Activated B cell treated with CpG ODN at 0.5 μM for 24 hours (primary cell): ENCODE measurements at regions not wholly inside any gene's neighbourhood (a gene's known extent, or its start where the extent isn't known, plus 50 kb on each side); places are given as distances from the start of the nearest gene placed in this dataset.

Experiments
- ATAC-seq: fragments of 200-7000 bp; cut with Tn5 transposase; one replicate; pipeline ENCODE4 v1.10.0; 2021; ENCODE audit warnings: low read depth, mild to moderate bottlenecking, moderate library complexity
- CTCF ChIA-PET: fragments of 350-600 bp; sonication (Branson Sonifier 250); formaldehyde crosslinking; loops from one replicate; lab custom pipeline; 2021; ENCODE audit warnings: antibody characterized with exemption; lab: Charles Lee
- POLR2A ChIA-PET: fragments of 350-600 bp; sonication (Branson Sonifier 250); formaldehyde crosslinking; loops from one replicate; lab custom pipeline; 2021; ENCODE audit warnings: antibody characterized with exemption; lab: Charles Lee
- DNase-seq: peaks from one replicate; pipeline ENCODE4 v3.0.0; 2022
- H3K27ac Mint-ChIP-seq: one replicate; pipeline ENCODE4 v1.8.0; 2020; ENCODE audit warnings: mixed read lengths
- H3K27me3 Mint-ChIP-seq: one replicate; pipeline ENCODE4 v1.8.0; 2021; ENCODE audit warnings: mixed read lengths
- H3K36me3 Mint-ChIP-seq: one replicate; pipeline ENCODE4 v1.8.0; 2021; ENCODE audit warnings: low read depth, mixed read lengths
- H3K4me1 Mint-ChIP-seq: one replicate; pipeline ENCODE4 v1.8.0; 2021; ENCODE audit warnings: mixed read lengths
- H3K4me3 Mint-ChIP-seq: one replicate; pipeline ENCODE4 v1.8.0; 2020; ENCODE audit warnings: mild to moderate bottlenecking, mixed read lengths
- H3K9me3 Mint-ChIP-seq: one replicate; pipeline ENCODE4 v1.8.0; 2020; ENCODE audit warnings: mixed read lengths
- intact Hi-C: fragments of 100-400 bp; cut with micrococcal nuclease; formaldehyde crosslinking; loops from one replicate; pipeline ENCODE4 v1.15.1; 2024
- TF ChIP-seq, protein P1 (sequence below): fragments of 200-600 bp; IDR thresholded peaks from one replicate; pipeline ENCODE4 v1.8.0; 2022; ENCODE audit warnings: antibody characterized with exemption, mild to moderate bottlenecking

DNA sequence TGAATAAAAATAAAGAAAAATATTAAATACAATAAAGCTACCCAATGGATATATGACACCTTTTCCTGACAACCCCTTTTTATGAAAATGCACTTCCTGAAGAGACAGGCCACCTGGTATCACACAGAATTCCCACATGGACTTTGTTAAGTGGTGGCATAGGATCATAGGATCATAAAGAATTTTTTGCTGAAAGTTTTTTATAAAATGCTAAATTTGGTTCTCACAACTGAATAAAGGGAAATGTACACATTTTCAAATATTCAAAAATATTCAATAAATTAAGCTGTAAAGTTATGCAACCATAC, 102.5 kb upstream of the ROBO1 start:
- POLR2A ChIA-PET = no interaction called here
- intact Hi-C loops = no loop called here
- DNase-seq = no peak
- Mint-ChIP-seq H3K4me1 (no peaks in the 10 kb centered on the region), H3K9me3 (peaks cover 2% of the 10 kb centered on the region), H3K4me3 (no peak overlapping the region), H3K27me3 (no peaks in the 10 kb centered on the region), H3K36me3 (no peaks in the 10 kb centered on the region), H3K27ac (no peak overlapping the region)
- ATAC-seq = no peak
- TF ChIP-seq, protein P1, sequence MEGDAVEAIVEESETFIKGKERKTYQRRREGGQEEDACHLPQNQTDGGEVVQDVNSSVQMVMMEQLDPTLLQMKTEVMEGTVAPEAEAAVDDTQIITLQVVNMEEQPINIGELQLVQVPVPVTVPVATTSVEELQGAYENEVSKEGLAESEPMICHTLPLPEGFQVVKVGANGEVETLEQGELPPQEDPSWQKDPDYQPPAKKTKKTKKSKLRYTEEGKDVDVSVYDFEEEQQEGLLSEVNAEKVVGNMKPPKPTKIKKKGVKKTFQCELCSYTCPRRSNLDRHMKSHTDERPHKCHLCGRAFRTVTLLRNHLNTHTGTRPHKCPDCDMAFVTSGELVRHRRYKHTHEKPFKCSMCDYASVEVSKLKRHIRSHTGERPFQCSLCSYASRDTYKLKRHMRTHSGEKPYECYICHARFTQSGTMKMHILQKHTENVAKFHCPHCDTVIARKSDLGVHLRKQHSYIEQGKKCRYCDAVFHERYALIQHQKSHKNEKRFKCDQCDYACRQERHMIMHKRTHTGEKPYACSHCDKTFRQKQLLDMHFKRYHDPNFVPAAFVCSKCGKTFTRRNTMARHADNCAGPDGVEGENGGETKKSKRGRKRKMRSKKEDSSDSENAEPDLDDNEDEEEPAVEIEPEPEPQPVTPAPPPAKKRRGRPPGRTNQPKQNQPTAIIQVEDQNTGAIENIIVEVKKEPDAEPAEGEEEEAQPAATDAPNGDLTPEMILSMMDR = no peak
- CTCF ChIA-PET = no interaction called here

DNA sequence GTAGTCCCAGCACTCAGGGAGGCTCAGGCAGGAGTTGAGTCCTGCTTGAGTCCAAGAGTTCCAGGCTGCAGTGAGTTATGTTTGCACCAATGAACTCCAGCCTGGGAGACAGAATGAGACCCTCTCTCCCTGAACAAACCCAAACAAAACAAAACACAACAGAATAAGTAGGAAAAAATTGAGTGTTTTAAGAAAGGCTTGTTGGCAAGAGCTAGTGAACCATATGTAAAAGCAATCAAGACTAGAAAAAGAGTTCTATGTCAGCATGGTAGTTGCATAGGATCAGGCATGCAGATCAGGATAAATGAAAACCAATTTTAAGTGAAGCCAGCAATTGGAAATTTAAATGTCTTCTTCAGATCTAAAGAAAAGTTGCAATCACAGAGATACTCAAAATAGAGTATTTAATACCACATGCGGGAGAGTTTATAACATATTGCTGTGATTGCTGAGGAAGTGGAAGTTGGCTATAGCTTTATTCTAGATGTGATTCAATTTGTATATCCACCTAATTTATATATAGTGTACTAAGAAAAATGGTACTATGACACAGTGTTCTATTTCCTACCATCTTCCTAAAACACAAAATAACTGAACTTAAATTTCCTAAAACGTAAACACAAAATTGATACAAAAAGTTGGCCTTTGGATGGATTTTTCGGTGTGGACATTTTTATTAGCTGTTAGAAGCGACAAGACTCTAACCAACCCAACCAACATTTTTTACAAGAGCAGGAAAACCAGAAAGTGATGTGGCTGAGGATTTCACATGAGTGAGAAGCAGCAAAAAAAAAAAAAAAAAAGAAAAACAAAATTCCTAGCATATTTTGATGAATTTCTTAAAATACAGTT, 101.9 kb upstream of the ROBO1 start:
- CTCF ChIA-PET = no interaction called here
- no peak for DNase-seq
- TF ChIP-seq, protein P1 = no peak
- Mint-ChIP-seq H3K9me3 (peaks cover 2% of the 10 kb centered on the region), H3K4me3 (no peak overlapping the region), H3K27ac (no peak overlapping the region), H3K4me1 (no peaks in the 10 kb centered on the region), H3K27me3 (no peaks in the 10 kb centered on the region), H3K36me3 (no peaks in the 10 kb centered on the region)
- POLR2A ChIA-PET = no interaction called here
- intact Hi-C loops = no loop called here
- no peak for ATAC-seq

DNA sequence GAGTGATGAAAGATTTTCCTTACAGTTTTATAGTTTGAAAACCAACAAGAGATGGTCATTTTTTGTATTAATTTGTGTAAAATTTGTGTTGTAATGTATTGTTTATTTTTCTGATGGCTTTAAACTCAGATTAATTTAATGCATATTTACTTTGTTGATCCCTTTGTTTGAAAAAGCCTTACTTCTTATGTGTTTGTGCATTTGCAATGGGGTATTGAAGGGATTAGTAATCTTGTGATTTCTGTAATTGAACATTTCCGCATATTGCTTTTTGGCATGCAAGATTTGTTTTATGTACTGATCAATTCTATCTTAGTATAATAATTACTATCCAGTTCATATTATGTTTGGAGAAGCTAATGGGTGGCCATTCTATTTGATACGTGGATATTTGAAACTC, 98.4 kb upstream of the ROBO1 start:
- ATAC-seq (no peak), DNase-seq (no peak)
- TF ChIP-seq, protein P1 = no peak
- H3K4me1 Mint-ChIP-seq = no peaks in the 10 kb centered on the region
- ChIA-PET CTCF (no interaction called here), POLR2A (no interaction called here)
- H3K27ac Mint-ChIP-seq = no peak overlapping the region
- intact Hi-C loops = no loop called here
- H3K4me3 Mint-ChIP-seq = no peak overlapping the region
- H3K9me3 Mint-ChIP-seq = no peaks in the 10 kb centered on the region
- no peaks in the 10 kb centered on the region for H3K27me3 Mint-ChIP-seq
- no peaks in the 10 kb centered on the region for H3K36me3 Mint-ChIP-seq

DNA sequence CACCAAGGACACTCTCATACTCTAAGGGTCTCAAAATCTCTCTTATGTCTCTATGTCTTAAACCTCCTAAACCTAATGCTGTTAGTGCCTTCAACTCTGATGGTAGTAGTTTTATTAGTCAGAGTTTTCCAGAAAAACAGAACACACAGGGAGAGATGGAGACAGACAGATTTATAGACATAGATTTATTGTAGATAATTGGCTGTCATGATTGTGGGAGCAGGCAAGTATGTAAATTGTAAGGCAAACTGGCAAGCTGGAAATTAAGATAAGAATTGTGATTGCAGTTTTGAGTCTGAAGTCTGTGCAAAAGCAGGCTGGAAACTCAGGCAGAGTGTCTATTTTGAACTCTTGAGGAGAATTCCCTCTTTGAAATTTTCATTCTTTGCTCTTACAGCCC, 96.3 kb upstream of the ROBO1 start:
- no peaks in the 10 kb centered on the region for H3K27me3 Mint-ChIP-seq
- TF ChIP-seq, protein P1 = no peak
- CTCF ChIA-PET = no interaction called here
- DNase-seq (no peak), ATAC-seq (no peak)
- H3K9me3 Mint-ChIP-seq = no peaks in the 10 kb centered on the region
- no peaks in the 10 kb centered on the region for H3K36me3 Mint-ChIP-seq
- POLR2A ChIA-PET = no interaction called here
- intact Hi-C loops = no loop called here
- no peak overlapping the region for H3K27ac Mint-ChIP-seq
- H3K4me3 Mint-ChIP-seq = no peak overlapping the region
- H3K4me1 Mint-ChIP-seq = no peaks in the 10 kb centered on the region

DNA sequence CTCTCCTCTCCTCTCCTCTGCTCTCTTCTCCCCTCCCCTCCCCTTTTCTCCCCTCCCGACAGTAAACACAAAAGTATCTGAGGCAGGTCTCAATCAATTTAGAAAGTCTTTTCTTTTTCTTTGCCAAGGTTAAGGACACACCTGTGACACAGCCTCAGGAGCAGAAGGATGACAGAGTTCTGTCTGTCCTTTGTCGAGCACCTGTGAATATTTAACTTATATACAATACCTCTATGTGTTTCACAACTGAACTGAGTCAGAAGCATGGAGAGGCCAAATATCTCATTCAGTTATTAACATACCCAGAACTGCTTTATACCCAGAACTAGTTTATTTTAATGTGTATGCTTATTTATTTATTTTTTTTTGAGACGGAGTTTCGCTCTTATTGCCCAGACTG, 81.1 kb upstream of the ROBO1 start:
- Mint-ChIP-seq H3K36me3 (no peaks in the 10 kb centered on the region), H3K9me3 (peaks cover 4% of the 10 kb centered on the region), H3K4me1 (no peaks in the 10 kb centered on the region), H3K4me3 (no peak overlapping the region), H3K27ac (no peak overlapping the region), H3K27me3 (no peaks in the 10 kb centered on the region)
- intact Hi-C loops = loop anchor here (10.0 kb wide), 1 partner anchor 56 kb away; no protein-coding TSS in a partner anchor
- TF ChIP-seq, protein P1 = no peak
- ATAC-seq = no peak
- CTCF ChIA-PET = no interaction called here
- POLR2A ChIA-PET = no interaction called here
- DNase-seq = no peak
